Calu3 (cell line): ENCODE measurements at regions not wholly inside any gene's neighbourhood (a gene's known extent, or its start where the extent isn't known, plus 50 kb on each side); places are given as distances from the start of the nearest gene placed in this dataset.

Experiments
- BruUV-seq: library from RNA; stranded (reverse); fragments of 400-500 nt; replicated peaks from 2 replicates; lab custom pipeline; 2021; lab: Mats Ljungman, UMichigan
- CTCF ChIA-PET: fragments of 300-600 bp; sonication (Branson Sonifier 250); formaldehyde crosslinking; loops from one replicate; lab custom pipeline; 2022; ENCODE audit warnings: antibody characterized with exemption; lab: Charles Lee
- DNase-seq: peaks from one replicate; pipeline ENCODE4 v3.0.0; 2022
- H3K27ac Mint-ChIP-seq: one replicate; pipeline ENCODE4 v1.8.0; 2022; ENCODE audit warnings: mixed read lengths; ENCODE audit not compliant: unreplicated experiment
- H3K27me3 Mint-ChIP-seq: one replicate; pipeline ENCODE4 v1.8.0; 2022; ENCODE audit warnings: mixed read lengths; ENCODE audit not compliant: unreplicated experiment
- H3K36me3 Mint-ChIP-seq: one replicate; pipeline ENCODE4 v1.8.0; 2022; ENCODE audit warnings: mild to moderate bottlenecking, moderate library complexity, mixed read lengths; ENCODE audit not compliant: insufficient read depth, unreplicated experiment
- H3K4me1 Mint-ChIP-seq: one replicate; pipeline ENCODE4 v1.8.0; 2022; ENCODE audit warnings: mild to moderate bottlenecking, low read depth, mixed read lengths; ENCODE audit not compliant: unreplicated experiment
- H3K4me3 Mint-ChIP-seq: one replicate; pipeline ENCODE4 v1.8.0; 2022; ENCODE audit warnings: mild to moderate bottlenecking, low read depth, moderate library complexity, mixed read lengths; ENCODE audit not compliant: unreplicated experiment
- H3K9me3 Mint-ChIP-seq: one replicate; pipeline ENCODE4 v1.8.0; 2022; ENCODE audit warnings: low read depth, mixed read lengths; ENCODE audit not compliant: unreplicated experiment
- CTCF ChIP-seq: fragments of 200-600 bp; IDR thresholded peaks from one replicate; pipeline ENCODE4 v1.8.0; 2022; ENCODE audit warnings: antibody characterized with exemption; ENCODE audit not compliant: unreplicated experiment
- intact Hi-C: fragments of 100-400 bp; cut with micrococcal nuclease; formaldehyde crosslinking; loops from one replicate; pipeline ENCODE4 v1.10.0; 2022; ENCODE audit not compliant: unreplicated experiment

DNA sequence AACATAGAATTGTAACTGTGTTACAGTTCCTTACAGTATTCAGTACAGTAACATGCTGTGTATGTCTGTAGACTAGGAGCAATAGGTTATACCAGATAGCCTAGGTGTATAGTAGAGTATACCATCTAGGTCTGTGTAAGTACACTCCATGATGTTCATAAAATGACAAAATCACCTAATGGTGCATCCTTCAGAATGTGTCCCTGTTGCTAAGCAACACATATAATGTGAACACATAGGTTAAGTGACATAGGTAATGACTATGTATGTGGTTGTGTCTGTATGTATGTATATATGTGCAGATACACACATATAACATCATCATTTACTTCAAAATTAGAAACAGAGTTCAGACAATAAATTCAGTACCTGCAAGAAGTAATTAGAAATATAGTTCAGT lies 146.8 kb upstream of the GAP43 start:
- H3K36me3 Mint-ChIP-seq = no peaks in the 10 kb centered on the region
- CTCF ChIA-PET = no interaction called here
- H3K27me3 Mint-ChIP-seq = peaks cover 71% of the 10 kb centered on the region
- no peak overlapping the region for H3K27ac Mint-ChIP-seq
- no peaks in the 10 kb centered on the region for H3K4me1 Mint-ChIP-seq
- no peak for DNase-seq
- intact Hi-C loops = no loop called here
- BruUV-seq = no TSS peak
- H3K9me3 Mint-ChIP-seq = no peaks in the 10 kb centered on the region
- no peak for TF ChIP-seq CTCF
- no peak overlapping the region for H3K4me3 Mint-ChIP-seq

GRCh38 chr3:115478359-115478758 lies 145.0 kb upstream of the GAP43 start:
- Mint-ChIP-seq H3K9me3 (no peaks in the 10 kb centered on the region), H3K27ac (no peak overlapping the region), H3K4me3 (no peak overlapping the region), H3K27me3 (peaks cover 70% of the 10 kb centered on the region), H3K36me3 (no peaks in the 10 kb centered on the region), H3K4me1 (no peaks in the 10 kb centered on the region)
- BruUV-seq = no TSS peak
- intact Hi-C loops = no loop called here
- no peak for DNase-seq
- no peak for TF ChIP-seq CTCF
- CTCF ChIA-PET = no interaction called here

DNA sequence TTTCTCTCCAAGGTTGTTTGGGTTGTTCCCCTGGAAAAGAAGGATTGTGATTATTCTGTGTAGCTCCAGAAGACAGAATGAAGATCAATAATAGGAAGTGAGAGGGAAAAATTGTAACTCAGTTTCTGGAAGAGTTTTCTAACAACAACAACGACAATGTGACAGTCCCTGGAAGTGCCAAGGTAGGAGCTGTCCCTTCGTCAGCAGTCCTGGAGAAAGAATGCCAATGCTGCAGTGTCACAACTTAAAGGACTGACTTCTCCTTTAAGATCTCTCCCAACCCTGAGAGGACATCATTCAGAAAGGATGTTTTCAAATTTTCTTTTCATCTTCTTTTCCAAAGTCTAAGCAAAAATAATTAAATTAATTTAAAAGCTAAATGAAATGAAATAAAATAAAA lies 136.4 kb upstream of the GAP43 start:
- no TSS peak for BruUV-seq
- CTCF ChIA-PET = no interaction called here
- intact Hi-C loops = no loop called here
- H3K9me3 Mint-ChIP-seq = no peaks in the 10 kb centered on the region
- H3K27ac Mint-ChIP-seq = no peak overlapping the region
- H3K4me1 Mint-ChIP-seq = no peaks in the 10 kb centered on the region
- no peaks in the 10 kb centered on the region for H3K36me3 Mint-ChIP-seq
- no peak overlapping the region for H3K4me3 Mint-ChIP-seq
- DNase-seq = no peak
- no peak for TF ChIP-seq CTCF
- H3K27me3 Mint-ChIP-seq = peaks cover 55% of the 10 kb centered on the region

GRCh38 chr3:115487968-115488367 lies 135.3 kb upstream of the GAP43 start:
- no peak for DNase-seq
- peaks cover 45% of the 10 kb centered on the region for H3K27me3 Mint-ChIP-seq
- H3K9me3 Mint-ChIP-seq = no peaks in the 10 kb centered on the region
- no TSS peak for BruUV-seq
- no peaks in the 10 kb centered on the region for H3K4me1 Mint-ChIP-seq
- intact Hi-C loops = no loop called here
- H3K36me3 Mint-ChIP-seq = no peaks in the 10 kb centered on the region
- CTCF ChIA-PET = no interaction called here
- H3K27ac Mint-ChIP-seq = no peak overlapping the region
- no peak overlapping the region for H3K4me3 Mint-ChIP-seq
- TF ChIP-seq CTCF = no peak
